ENCODE measurements at regions not wholly inside any gene's neighbourhood (a gene's known extent, or its start where the extent isn't known, plus 50 kb on each side); places are given as distances from the start of the nearest gene placed in this dataset.

DNA sequence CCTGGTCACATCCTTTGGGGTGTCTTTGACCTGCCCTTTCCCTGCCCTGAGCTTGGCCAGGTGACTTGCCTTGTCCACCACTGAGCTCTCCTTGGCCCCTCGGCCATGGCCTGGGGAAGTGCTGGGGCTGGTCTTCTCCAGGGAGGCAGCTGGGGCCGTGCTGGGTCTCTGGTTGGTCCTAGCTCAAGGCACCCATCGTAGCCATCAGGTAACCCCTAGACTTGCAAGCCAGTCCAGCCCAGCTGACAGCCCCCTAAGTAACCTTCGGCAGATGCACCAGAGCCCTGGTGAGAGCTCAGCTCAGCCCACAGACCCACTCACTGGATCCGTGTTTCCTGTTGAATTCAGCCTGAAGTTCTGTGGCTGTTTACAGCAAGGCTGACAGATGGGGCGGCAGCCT is 176.2 kb upstream of the SHH start:
- Histone ChIP-seq H3K36me3 (ENCODE audit: control insufficient read depth in 2 of 2, extremely low read depth in 1 of 2, insufficient read depth in 2 of 2, low read length in 2 of 2) (no peaks in the 10 kb centered on the region), H3K9me3 (replicated peaks; ENCODE audit: control insufficient read depth, insufficient read depth, low read length) (no peaks in the 10 kb centered on the region), H3K27me3 (ENCODE audit: control insufficient read depth in 2 of 2, insufficient read depth in 2 of 2, low read length in 2 of 2) (no peaks in the 10 kb centered on the region), H3K79me2 (ENCODE audit: control insufficient read depth, insufficient read depth, low read length) (no peaks in the 10 kb centered on the region), H3K4me3 (replicated peaks in 1 of 3; ENCODE audit: insufficient read depth in 1 of 3, low read depth in 1 of 3, low read length in 3 of 3) (no peak overlapping the region), H3K27ac (ENCODE audit: insufficient read depth, low read depth, low read length) (no peak overlapping the region), H3K9ac (replicated peaks; ENCODE audit: extremely low read depth, insufficient read depth, low read length) (no peak overlapping the region), H3K9me1 (replicated peaks; ENCODE audit: control insufficient read depth, extremely low read depth, insufficient read depth, low read length) (no peaks in the 10 kb centered on the region), H4K20me1 (replicated peaks; ENCODE audit: control insufficient read depth, extremely low read depth, insufficient read depth, low read length) (no peaks in the 10 kb centered on the region), H3K4me1 (ENCODE audit: control insufficient read depth, extremely low read depth, insufficient read depth, low read length) (no peaks in the 10 kb centered on the region), H3K4me2 (ENCODE audit: insufficient read depth, low read length) (no peak overlapping the region), H2AFZ (ENCODE audit: low read depth, low read length) (no peak overlapping the region)
- POLR2A ChIA-PET, result no interaction called here
- BruUV-seq (replicated peaks), result no TSS peak
- DNase-seq (ENCODE audit: low read depth, low spot score) (no peak), FAIRE-seq (no peak)
- no peak for TF ChIP-seq FOS (IDR thresholded peaks at IDR 0.05; ENCODE audit: borderline replicate concordance, insufficient read depth, low read length)
- no peak for TF ChIP-seq MYC (IDR thresholded peaks at IDR 0.05; ENCODE audit: low read depth, low read length)
- TF ChIP-seq GATA2 (IDR thresholded peaks at IDR 0.05; ENCODE audit: insufficient read depth, insufficient read length, low read depth, low read length), result no peak
- no peak for TF ChIP-seq POLR2AphosphoS5 (IDR thresholded peaks at IDR 0.05; ENCODE audit: insufficient read depth, low read depth, low read length)
- TF ChIP-seq POLR2A (IDR thresholded peaks at IDR 0.05; ENCODE audit: low read depth, low read length), result no peak
- no peak for TF ChIP-seq MAX (IDR thresholded peaks at IDR 0.05; ENCODE audit: insufficient read depth, insufficient read length)
- TF ChIP-seq JUN (IDR thresholded peaks at IDR 0.05; ENCODE audit: borderline replicate concordance, insufficient read depth, insufficient read length, low read depth), result no peak
- TF ChIP-seq EZH2 (IDR thresholded peaks at IDR 0.05; ENCODE audit: borderline replicate concordance, low read depth, low read length, severe bottlenecking), result no peak
- TF ChIP-seq, protein P1, sequence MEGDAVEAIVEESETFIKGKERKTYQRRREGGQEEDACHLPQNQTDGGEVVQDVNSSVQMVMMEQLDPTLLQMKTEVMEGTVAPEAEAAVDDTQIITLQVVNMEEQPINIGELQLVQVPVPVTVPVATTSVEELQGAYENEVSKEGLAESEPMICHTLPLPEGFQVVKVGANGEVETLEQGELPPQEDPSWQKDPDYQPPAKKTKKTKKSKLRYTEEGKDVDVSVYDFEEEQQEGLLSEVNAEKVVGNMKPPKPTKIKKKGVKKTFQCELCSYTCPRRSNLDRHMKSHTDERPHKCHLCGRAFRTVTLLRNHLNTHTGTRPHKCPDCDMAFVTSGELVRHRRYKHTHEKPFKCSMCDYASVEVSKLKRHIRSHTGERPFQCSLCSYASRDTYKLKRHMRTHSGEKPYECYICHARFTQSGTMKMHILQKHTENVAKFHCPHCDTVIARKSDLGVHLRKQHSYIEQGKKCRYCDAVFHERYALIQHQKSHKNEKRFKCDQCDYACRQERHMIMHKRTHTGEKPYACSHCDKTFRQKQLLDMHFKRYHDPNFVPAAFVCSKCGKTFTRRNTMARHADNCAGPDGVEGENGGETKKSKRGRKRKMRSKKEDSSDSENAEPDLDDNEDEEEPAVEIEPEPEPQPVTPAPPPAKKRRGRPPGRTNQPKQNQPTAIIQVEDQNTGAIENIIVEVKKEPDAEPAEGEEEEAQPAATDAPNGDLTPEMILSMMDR (IDR thresholded peaks at IDR 0.05; ENCODE audit: extremely low read depth in 1 of 2, insufficient read depth in 1 of 2, low read depth in 1 of 2, low read length in 2 of 2), result no peak
- intact Hi-C loops (cut with micrococcal nuclease) (no loop called here), dilution Hi-C loops (cut with MboI; ENCODE audit: extremely low pct_ligation_motif_present, low sequenced_read_pairs) (no loop called here)
- CTCF ChIA-PET, result no interaction called here
